Panc1 (cell line): ENCODE measurements at regions not wholly inside any gene's neighbourhood (a gene's known extent, or its start where the extent isn't known, plus 50 kb on each side); places are given as distances from the start of the nearest gene placed in this dataset.

Experiments used
- ATAC-seq: fragments of 200-7000 bp; cut with Tn5 transposase; 2 replicates; pipeline ENCODE4 v1.9.1; 2020; ENCODE audit warnings: mild to moderate bottlenecking, moderate library complexity
- BruUV-seq: library from RNA; stranded (reverse); fragments of 400-500 nt; replicated peaks from 2 replicates; lab custom pipeline; 2021; lab: Mats Ljungman, UMichigan
- CTCF ChIA-PET: fragments of 300-600 bp; sonication (Branson Sonifier 250); formaldehyde crosslinking; loops from one replicate; lab custom pipeline; 2022; ENCODE audit warnings: antibody characterized with exemption; lab: Charles Lee
- POLR2A ChIA-PET: fragments of 300-600 bp; sonication (Branson Sonifier 250); formaldehyde crosslinking; loops from one replicate; lab custom pipeline; 2022; ENCODE audit warnings: antibody characterized with exemption; lab: Charles Lee
- DNase-seq: peaks from one replicate; pipeline ENCODE4 v3.0.0-alpha.2; 2010; ENCODE audit warnings: low read depth, low spot score
- H3K27ac ChIP-seq: 2 replicates; pipeline ENCODE4 v1.5.1; 2011; ENCODE audit warnings: mild to moderate bottlenecking, low read length, inconsistent platforms
- H3K27me3 ChIP-seq: fragments of 200-500 bp; sonication (Bioruptor generic); 2 replicates; pipeline ENCODE4 v1.6.0; 2014; ENCODE audit warnings: low read length, inconsistent platforms; ENCODE audit not compliant: control insufficient read depth, insufficient read depth
- H3K36me3 ChIP-seq: fragments of 200-500 bp; sonication (Bioruptor generic); 2 replicates; pipeline ENCODE4 v1.5.1; 2014; ENCODE audit warnings: inconsistent platforms, mild to moderate bottlenecking, low read length, moderate library complexity; ENCODE audit not compliant: control insufficient read depth, insufficient read depth
- H3K4me1 ChIP-seq: 2 replicates; pipeline ENCODE4 v1.5.1; 2011; ENCODE audit warnings: inconsistent platforms, mild to moderate bottlenecking, low read length, moderate library complexity; ENCODE audit not compliant: control insufficient read depth, insufficient read depth
- H3K4me3 ChIP-seq, 2 experiments: 2 replicates each; pipeline ENCODE4 v1.5.1; 2011 to 2012; ENCODE audit warnings: low read depth in 2 of 2, low read length in 2 of 2, mild to moderate bottlenecking in 2 of 2, inconsistent platforms in 1 of 2, moderate library complexity in 1 of 2
- H3K9me3 ChIP-seq: fragments of 200-500 bp; sonication (Bioruptor generic); 2 replicates; pipeline ENCODE4 v1.5.1; 2014; ENCODE audit warnings: low read depth, mild to moderate bottlenecking, inconsistent platforms, low read length, moderate library complexity; ENCODE audit not compliant: control insufficient read depth, insufficient read depth
- POLR2AphosphoS5 ChIP-seq: IDR thresholded peaks from 2 replicates; pipeline ENCODE4 v1.6.1; 2012; ENCODE audit warnings: mild to moderate bottlenecking, low read depth, low read length, moderate library complexity
- REST ChIP-seq, 2 experiments: IDR thresholded peaks; 2 replicates each; pipeline ENCODE4 v1.6.1; 2011 to 2012; ENCODE audit warnings: low read depth in 2 of 2, control low read depth in 1 of 2, low read length in 1 of 2, mild to moderate bottlenecking in 1 of 2, moderate library complexity in 1 of 2; ENCODE audit not compliant: insufficient read depth in 1 of 2
- SIN3A ChIP-seq: IDR thresholded peaks from 2 replicates; pipeline ENCODE4 v1.6.1; 2012; ENCODE audit warnings: low read depth, mild to moderate bottlenecking, low read length, moderate library complexity, borderline replicate concordance; ENCODE audit not compliant: insufficient read depth
- TCF7L2 ChIP-seq: IDR thresholded peaks from 2 replicates; pipeline ENCODE4 v1.6.1; 2011; ENCODE audit warnings: mild to moderate bottlenecking, low read depth, low read length, inconsistent platforms
- in situ Hi-C: cut with HindIII; loops from 2 replicates; pipeline ENCODE4 v1.10.0; 2016; ENCODE audit warnings: low sequenced_read_pairs, low pct_unique_long_range_greater_than_20kb
- intact Hi-C: fragments of 100-400 bp; cut with micrococcal nuclease; formaldehyde crosslinking; loops from one replicate; pipeline ENCODE4 v1.10.0; 2022; ENCODE audit not compliant: unreplicated experiment
- TF ChIP-seq, protein P1 (sequence below): fragments of 450-650 bp; IDR thresholded peaks from 2 replicates; pipeline ENCODE4 v1.5.1; 2017; ENCODE audit warnings: mild to moderate bottlenecking

- POLR2A ChIA-PET, result no interaction called here
- no peak overlapping the region for H3K4me3 ChIP-seq
- CTCF ChIA-PET, result no interaction called here
- ATAC-seq, result no peak
- no peaks in the 10 kb centered on the region for H3K4me1 ChIP-seq
- H3K27me3 ChIP-seq, result no peaks in the 10 kb centered on the region
- TF ChIP-seq POLR2AphosphoS5 (no peak), TCF7L2 (no peak), REST (IDR thresholded peaks at IDR 0.05; ENCODE audit: insufficient read depth in 1 of 2, low read depth in 2 of 2, low read length in 1 of 2) (no peak), SIN3A (no peak)
- TF ChIP-seq, protein P1, sequence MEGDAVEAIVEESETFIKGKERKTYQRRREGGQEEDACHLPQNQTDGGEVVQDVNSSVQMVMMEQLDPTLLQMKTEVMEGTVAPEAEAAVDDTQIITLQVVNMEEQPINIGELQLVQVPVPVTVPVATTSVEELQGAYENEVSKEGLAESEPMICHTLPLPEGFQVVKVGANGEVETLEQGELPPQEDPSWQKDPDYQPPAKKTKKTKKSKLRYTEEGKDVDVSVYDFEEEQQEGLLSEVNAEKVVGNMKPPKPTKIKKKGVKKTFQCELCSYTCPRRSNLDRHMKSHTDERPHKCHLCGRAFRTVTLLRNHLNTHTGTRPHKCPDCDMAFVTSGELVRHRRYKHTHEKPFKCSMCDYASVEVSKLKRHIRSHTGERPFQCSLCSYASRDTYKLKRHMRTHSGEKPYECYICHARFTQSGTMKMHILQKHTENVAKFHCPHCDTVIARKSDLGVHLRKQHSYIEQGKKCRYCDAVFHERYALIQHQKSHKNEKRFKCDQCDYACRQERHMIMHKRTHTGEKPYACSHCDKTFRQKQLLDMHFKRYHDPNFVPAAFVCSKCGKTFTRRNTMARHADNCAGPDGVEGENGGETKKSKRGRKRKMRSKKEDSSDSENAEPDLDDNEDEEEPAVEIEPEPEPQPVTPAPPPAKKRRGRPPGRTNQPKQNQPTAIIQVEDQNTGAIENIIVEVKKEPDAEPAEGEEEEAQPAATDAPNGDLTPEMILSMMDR, result no peak
- in situ Hi-C loops, result no loop called here
- DNase-seq, result no peak
- H3K27ac ChIP-seq, result no peak overlapping the region
- no peaks in the 10 kb centered on the region for H3K36me3 ChIP-seq
- H3K9me3 ChIP-seq, result no peaks in the 10 kb centered on the region
- BruUV-seq, result no TSS peak
- intact Hi-C loops, result no loop called here
Observed at GRCh38 chr6:63492476-63492875, 79.8 kb upstream of the LOC128125822 start.

GRCh38 chr6:63493557-63493956 lies 78.7 kb upstream of the LOC128125822 start:
- intact Hi-C loops (no loop called here), in situ Hi-C loops (no loop called here)
- Histone ChIP-seq H3K27me3 (no peaks in the 10 kb centered on the region), H3K9me3 (no peaks in the 10 kb centered on the region), H3K4me3 (no peak overlapping the region), H3K4me1 (no peaks in the 10 kb centered on the region), H3K36me3 (no peaks in the 10 kb centered on the region), H3K27ac (no peak overlapping the region)
- TF ChIP-seq, protein P1, result no peak
- TF ChIP-seq TCF7L2, result no peak
- TF ChIP-seq POLR2AphosphoS5, result no peak
- no peak for TF ChIP-seq SIN3A
- no peak for TF ChIP-seq REST (IDR thresholded peaks at IDR 0.05; ENCODE audit: insufficient read depth in 1 of 2, low read depth in 2 of 2, low read length in 1 of 2)
- ChIA-PET CTCF (interaction anchor here (0.7 kb wide), 1 partner anchor 526 kb away, joined by 6 read pairs; no protein-coding TSS in a partner anchor), POLR2A (no interaction called here)
- BruUV-seq, result no TSS peak
- DNase-seq (no peak), ATAC-seq (no peak)
